ENCODE measurements at regions not wholly inside any gene's neighbourhood (a gene's known extent, or its start where the extent isn't known, plus 50 kb on each side); places are given as distances from the start of the nearest gene placed in this dataset.
"Not testable (repeated sequence)": the region's sequence is repeated elsewhere in the genome, so short reads cannot be mapped to it uniquely, and the experiment has no call there.

DNA sequence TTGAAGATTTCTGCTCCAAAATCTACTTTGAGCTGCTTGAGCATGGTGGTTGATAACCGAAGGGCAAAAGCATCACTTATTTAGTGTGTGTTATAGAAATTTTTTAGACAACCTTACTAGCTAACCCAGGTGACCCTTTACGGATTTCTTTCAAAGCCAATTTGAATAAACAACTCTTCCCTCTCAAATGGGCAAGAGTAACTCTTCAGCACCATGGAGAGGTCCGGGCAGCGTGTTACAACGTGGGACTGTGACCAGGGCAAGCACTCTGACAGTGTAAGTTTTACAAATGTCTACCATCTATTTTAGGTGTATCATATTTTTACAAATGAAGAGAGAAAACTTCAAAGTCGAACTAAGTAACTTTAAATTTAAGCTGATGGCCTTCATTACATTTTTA lies 471.8 kb downstream of the MFSD1 start:
- no peak for DNase-seq (ENCODE audit: low read depth)

DNA sequence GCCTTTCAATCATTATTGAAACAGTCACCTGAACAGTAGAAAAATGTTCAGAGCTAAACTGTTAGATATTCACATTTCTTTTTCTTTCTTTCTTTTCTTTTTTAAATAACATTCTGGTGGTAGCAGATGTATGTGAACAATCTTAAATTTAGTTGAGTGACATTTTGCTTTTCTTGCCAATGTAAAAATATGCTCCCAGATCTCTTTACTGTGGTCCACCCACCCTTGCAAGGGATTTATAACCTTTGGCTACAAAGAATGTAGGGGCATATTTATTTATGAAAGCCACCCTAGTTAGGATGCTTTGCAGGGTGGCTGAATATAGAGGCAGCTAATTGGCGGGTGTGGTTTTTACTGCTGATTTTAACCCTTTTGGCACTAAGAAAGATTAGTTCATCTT lies 473.9 kb downstream of the MFSD1 start:
- DNase-seq (ENCODE audit: low read depth), result no peak

GRCh38 chr3:159277814-159278213 lies 476.0 kb downstream of the MFSD1 start:
- no peak for DNase-seq (ENCODE audit: low read depth)

DNA sequence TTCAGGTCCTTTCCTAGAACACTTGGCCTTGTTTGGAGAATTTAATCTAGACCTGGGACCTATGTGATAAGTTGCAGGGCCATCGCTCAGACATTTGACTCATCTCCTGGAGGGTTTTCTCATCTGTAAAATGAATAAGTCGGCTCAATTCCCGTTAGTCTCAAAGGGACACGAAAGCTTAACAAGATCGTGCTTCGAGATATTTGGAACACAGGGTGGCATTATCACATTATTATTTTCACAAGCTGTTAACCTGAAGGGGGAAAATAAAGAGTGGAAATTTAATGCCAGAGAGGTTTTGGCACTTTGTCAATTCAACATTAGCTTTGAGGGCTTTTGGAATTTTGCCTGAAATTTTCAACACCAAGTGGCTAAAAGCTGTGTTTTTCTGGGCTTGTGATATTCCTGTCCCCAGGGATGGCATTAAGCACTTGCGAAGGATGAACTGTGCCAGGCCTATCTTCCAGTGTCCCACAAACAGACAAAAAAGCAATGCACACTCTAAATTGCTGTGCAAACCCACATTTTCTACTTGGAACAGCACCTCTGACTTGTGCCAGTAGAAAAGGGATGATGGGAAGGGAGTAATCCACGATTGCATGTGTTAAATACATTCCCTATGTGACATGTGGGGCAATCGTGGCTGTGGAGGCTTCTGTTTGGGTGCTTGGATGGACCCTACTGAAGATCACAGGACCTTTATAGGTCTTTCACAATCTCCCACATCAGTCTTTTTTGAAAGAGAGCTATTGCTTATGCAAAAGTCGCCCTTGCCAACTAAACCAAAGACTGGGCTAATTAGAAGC lies 478.7 kb downstream of the MFSD1 start:
- DNase-seq (ENCODE audit: low read depth), result no peak

GRCh38 chr3:159293493-159293892 lies 491.6 kb downstream of the MFSD1 start:
- DNase-seq (ENCODE audit: low read depth), result no peak

GRCh38 chr3:159301961-159302360 lies 500.1 kb downstream of the MFSD1 start:
- no peak for DNase-seq (ENCODE audit: low read depth)

DNA sequence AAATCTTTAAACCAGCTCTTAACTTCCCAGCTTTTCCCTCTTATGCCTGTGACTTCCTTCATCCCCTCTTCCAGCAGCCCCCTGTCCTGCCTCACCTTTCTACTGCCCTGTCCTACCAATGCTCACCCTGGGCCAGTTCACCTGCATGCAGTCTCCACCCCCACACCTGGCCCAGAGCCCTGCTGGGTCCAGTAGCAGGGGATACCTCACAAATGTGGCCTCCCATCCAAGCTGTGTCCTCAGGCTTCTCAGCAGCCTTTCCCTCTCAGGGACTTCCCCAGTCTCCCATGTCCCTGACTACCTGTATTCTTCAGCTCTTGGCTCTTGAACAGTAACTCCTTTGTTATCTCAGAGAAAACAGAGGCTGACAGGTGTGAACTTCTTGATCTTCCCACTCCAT lies 503.2 kb downstream of the MFSD1 start:
- no peak for DNase-seq (ENCODE audit: low read depth)

DNA sequence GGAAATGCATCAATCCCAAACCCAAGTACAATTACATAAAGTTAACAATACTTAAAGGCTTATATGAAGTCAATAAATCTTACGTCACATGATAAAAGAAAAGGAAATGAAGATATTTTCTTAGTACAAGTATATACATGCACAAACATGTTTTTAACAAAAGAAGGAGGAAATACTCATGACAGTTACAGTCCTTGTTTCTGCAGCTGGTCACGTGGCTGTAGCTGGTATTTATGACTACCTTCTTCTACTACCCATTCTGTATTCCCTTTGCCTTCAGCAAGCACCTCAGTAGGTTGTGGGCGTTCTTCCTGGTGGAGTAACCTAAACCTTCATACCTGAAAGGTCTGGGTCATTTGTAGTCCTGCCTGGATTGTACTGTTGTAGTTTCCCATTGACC lies 514.9 kb downstream of the MFSD1 start:
- not testable (repeated sequence) for DNase-seq (ENCODE audit: low read depth)

- DNase-seq (ENCODE audit: low read depth), result no peak
These were observed 517.3 kb downstream of the MFSD1 start for GRCh38 chr3:159319156-159319555.

- peak; percentile 20 for DNase-seq (ENCODE audit: low read depth)
These were observed 520.6 kb downstream of the MFSD1 start for GRCh38 chr3:159322322-159322939.

DNA sequence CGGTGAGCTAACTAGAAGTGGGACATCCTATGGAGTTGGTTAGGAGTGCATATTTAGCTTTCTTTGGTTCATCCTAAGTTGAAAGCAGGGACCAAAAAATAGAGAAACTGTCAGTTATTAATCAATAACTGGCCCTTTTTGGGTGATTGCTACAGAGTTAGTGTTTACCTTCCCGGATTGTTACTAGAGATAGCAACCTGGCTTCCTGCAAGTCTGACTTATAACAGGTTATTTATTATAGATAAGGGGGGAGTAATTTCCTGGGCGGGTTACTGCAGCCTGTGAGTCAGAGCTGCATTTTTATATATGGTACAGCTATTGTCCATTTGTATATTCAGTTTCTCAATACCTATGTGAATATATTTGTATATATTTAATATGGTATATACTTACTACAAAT lies 522.0 kb downstream of the MFSD1 start:
- no peak for DNase-seq (ENCODE audit: low read depth)

GRCh38 chr3:159326998-159327397 lies 525.1 kb downstream of the MFSD1 start:
- no peak for DNase-seq (ENCODE audit: low read depth)

GRCh38 chr3:159332535-159333099 lies 530.8 kb downstream of the MFSD1 start:
- DNase-seq (ENCODE audit: low read depth), result no peak

- DNase-seq (ENCODE audit: low read depth), result no peak
These were observed 537.3 kb downstream of the MFSD1 start for GRCh38 chr3:159339131-159339530.

- DNase-seq (ENCODE audit: low read depth), result no peak
These were observed 539.1 kb downstream of the MFSD1 start for GRCh38 chr3:159340877-159341500.

DNA sequence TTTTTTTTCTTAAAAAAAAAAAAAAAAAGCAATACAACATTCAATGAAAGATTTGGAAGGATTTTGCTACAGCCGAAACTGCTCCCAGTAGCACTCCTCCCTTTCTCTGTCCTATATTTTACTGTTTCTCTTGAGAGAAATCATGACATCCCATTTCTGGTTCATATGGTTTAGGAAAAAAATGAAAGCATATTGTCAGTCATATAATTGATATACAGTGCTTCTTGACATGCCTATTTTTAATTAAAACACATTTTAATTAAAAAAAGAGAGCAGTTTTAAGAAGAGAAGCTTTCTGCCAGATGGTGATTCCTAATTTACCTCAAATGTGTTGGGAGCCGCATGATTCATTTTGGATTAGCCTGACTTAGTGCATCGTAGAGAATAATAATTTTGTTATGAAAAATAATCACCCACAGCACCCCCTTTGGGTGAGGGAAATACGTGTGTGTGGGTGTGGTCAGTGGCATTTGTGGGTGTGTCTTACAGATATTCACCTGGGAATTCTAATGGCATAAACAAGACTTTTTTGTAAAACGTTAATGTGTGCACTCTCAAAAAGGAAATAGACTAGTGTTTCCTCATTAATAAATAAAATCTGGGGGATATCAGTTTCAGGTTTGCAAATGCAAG lies 544.5 kb downstream of the MFSD1 start:
- no peak for DNase-seq (ENCODE audit: low read depth)

DNA sequence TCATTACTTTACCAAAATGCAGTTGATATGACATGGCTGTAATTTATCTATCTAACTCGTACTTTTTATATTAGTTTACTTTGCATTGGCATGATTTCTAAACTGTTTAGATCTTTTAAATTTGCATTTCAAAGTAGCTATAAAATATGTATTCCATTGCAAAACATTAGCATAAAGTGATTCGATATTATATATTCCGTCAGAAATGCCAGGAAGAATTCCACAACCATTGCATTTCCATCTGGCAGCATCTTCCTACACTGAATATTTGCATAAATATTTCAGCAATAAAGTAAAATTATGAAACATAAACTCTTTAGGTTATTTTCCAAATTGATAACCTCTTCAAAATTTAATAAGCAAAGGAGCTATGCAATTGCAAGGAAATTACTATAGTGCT lies 546.6 kb downstream of the MFSD1 start:
- no peak for DNase-seq (ENCODE audit: low read depth)

- no peak for DNase-seq (ENCODE audit: low read depth)
These were observed 554.8 kb downstream of the MFSD1 start for GRCh38 chr3:159356606-159357005.

DNA sequence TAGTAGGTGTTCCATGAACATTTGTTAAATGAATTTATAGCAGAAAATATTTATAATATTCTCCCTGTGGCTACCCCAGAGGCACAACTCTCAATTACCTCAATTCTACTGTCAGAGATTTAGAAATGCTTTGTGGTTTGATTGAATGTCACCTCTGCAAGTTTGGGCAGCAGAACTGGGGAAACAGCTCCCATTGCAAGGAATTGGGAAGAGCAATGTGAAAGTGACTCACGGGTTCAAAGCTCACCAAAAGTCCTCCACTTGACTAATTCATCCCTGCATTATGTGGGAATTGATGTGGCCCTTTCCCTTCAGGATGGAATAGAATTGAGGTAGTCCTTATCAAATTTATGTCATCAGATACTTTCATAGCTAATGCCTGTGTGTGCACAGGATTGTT lies 562.7 kb downstream of the MFSD1 start:
- DNase-seq (ENCODE audit: low read depth), result no peak

- DNase-seq (ENCODE audit: low read depth), result no peak
These were observed 564.6 kb downstream of the MFSD1 start for GRCh38 chr3:159366476-159366875.

DNA sequence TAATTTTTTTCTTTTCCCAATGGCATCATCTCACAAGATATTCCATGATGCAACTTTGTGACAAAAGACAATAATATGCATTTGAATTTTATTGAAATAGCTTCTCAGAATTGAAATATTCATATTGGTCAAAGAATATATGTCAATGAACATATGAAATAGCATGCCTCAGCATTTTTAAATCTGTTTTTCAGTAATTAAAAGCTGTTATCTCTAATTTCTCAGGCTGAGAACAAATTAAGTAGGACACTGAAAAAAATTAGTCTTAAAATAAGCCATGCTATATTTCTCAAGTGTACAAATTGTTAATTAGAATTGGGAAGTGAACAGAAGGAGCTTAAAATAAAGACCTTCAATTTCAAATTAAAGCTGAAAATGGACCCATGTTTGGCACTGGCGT lies 570.1 kb downstream of the MFSD1 start:
- DNase-seq (ENCODE audit: low read depth), result no peak

DNA sequence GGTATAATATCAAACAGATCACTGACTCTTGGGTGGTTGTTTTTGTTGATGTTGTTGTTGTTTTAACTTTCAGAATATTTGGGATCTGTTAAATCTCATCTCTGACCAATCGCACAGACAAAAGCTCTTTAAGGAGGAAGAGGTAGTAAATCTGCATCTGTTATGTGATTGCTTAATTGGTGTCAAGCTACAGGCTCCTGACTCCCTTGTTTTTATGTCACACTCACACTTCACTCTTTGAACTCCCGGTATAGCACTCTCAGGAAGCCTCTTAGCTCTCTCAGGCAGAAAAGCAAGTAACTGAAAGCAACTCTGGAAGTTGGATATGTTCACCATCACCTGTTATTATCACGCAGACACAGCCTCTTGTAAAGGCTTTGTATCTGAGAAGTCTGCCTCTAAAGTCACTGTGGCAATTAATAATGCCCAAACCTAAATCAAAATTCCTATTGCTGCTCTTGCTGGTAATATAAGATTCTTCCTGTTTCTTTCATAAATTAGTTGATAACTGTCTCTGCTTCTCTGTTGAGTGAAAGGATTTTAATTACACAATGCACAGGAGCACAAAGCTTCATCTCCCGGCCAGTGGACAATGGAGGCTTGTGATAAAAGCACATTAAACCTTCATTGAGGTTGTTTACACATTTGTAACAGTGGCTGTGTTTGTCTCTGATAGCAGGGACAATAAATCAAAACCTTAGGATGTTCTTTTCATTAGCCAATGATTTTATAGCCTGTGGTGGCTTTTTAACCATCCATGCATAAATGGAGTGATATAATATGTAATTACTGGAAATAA lies 576.7 kb downstream of the MFSD1 start:
- no peak for DNase-seq (ENCODE audit: low read depth)
